Activated CD4-positive, alpha-beta T cell treated with anti-CD3 and anti-CD28 coated beads, Interleukin-2, Interleukin-4, amounts not matched to agents 100 ng/mL and 50 ng/mL, durations not matched to agents 16 hours and 8 hours (primary cell): ENCODE measurements at regions not wholly inside any gene's neighbourhood (a gene's known extent, or its start where the extent isn't known, plus 50 kb on each side); places are given as distances from the start of the nearest gene placed in this dataset.

Experiments
- DNase-seq: peaks from one replicate; pipeline ENCODE4 v3.0.0-alpha.2; 2020; ENCODE audit warnings: low spot score

GRCh38 chr5:167759057-167759821, 532.2 kb upstream of the WWC1 start:
- DNase-seq = no peak

DNA sequence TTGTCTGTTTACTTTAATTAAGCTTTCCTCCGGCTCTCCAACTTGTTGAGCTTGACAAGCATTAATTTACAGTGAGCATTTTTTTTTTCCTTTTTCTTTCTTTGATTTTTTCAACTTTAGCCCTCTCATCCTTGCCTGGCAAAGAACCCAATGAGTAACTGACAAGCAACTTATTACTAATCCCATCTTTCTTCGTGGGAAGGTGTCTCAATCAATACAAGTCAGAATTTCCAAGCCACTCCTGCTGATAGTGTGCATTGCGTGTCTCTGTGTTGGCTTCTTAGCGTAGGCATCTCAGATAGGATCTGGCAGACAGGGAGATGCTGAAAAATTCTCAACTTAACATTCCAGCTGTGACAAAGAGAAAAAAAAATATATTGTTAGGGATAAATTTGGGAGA, 527.7 kb upstream of the WWC1 start:
- DNase-seq = no peak

DNA sequence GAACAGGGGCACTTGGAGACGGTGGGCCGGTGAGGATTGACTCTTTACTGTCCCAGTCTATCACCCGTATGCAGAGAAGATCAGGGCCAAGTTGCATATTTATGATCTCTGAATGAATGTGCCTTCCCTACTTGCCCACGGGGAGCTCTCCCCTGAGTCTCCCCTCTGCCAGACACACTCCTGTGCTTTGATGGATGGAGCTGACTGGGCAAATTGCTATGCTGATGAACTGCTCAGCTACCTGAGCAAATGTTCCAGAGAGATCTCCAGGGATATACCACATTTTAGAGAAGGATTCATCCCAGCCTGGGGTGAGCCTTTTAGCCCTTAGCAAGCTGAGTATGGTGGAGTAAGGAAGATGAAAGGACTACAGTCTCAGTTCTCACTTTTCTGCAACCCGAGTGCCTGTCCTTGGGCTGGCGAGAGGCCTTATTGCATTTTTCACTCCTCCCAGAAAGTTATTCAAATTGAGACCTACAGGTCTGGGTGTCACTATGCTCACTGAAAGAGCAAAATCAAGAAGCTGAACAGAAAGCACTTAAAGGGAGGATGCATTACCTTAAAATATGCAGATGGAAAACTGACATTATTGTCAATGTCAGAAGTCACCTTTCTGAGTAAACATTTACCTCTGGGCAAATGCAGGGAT, 526.7 kb upstream of the WWC1 start:
- DNase-seq = no peak

GRCh38 chr5:167765352-167765751, 526.1 kb upstream of the WWC1 start:
- no peak for DNase-seq

- DNase-seq = no peak
Observed at GRCh38 chr5:167766957-167767356, 524.5 kb upstream of the WWC1 start.

DNA sequence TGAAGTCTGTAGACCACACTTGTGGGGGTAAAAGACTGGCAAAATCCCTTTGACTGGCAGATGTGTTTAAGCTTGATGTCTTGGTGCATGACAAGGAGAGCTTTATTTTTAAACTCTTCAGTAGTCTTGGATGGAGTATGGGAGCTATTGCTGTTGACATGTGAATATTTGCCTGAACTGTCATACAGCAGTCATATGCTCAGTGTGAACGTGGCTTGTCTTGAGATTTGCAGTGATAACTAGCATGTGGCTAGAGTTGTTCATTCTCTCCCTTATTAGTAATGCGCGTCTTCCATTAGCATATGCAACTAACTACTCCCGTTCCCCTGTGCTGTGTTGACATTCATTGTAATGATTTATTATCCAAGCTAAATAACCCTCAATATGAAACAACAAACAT, 523.6 kb upstream of the WWC1 start:
- no peak for DNase-seq

DNA sequence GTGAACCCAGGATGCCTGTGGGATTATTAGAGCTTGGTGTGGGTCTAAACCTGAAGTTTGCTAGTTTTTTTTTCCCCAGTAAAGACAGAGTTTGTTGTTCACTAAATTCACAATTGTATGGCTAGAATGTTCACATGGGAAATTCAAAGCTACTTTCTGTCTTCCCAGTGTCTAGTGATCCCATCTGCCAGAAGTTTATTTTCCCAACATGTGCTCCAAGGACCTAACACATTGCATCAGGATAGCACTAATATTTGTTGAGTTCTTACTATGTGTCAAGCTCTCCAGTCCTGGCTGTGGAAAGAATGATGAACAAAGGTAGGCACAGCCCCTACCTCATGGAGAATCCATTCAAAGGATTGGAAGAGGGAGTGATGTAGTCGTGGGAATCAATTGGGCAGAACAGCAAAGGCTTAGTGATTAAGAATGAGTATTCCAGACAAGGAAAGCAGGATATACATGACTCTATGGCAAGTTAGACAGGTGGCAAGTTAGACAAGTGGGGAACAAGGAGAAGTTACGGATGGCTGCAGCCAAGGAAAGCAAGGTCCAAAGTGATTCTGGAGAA, 521.5 kb upstream of the WWC1 start:
- DNase-seq = no peak

GRCh38 chr5:167770461-167770860, 521.0 kb upstream of the WWC1 start:
- DNase-seq = no peak

- DNase-seq = no peak
Observed at GRCh38 chr5:167771571-167771970, 519.9 kb upstream of the WWC1 start.

DNA sequence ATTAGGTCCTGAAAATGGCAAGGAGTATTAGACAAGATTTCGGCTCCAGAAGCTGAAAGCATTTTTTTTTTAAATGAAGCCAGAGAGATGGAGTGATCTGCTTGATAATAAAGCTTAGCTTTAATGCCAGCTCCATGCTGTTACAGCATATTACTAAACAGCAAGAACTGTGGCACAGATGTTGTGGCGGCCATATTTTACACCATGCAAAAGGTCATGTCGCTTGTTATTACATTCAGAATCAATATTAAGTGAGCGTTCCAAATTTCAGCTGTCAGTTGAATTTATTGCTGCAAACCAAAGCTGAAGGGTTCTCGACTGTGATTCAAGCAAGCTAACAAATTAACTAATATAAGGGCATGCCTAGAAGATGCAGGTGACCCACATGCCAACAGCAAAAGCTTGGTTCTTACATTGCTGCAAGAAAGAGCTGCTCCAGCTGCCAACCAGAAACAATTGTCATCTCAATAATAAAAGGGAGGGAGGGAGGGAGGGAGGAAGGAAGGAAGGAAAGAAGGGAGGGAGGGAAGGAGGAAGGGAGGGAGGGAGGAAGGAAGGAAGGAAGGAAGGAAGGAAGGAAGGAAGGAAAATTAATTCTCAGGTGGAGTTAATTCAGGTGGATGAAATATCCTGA, 517.7 kb upstream of the WWC1 start:
- DNase-seq = no peak

GRCh38 chr5:167777746-167778145, 513.7 kb upstream of the WWC1 start:
- no peak for DNase-seq

DNA sequence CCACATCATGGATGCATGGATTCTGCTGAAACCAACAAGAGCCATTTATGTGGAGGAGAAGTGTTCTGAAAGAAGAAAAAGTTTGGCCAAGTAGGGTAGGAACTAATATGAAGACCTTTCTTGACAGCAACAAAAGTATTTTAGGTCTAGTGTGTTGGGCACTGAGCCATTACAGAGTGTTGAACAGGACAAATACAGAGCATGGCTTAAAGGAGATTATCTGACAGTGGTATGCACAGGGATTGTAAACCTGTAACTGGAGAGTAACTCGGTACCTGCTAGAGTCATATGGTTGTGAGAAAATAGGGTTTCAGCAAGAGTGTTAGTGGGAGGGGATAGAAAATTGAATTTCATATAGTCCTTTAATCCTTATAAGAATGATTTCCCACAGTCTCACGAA, 513.2 kb upstream of the WWC1 start:
- no peak for DNase-seq

DNA sequence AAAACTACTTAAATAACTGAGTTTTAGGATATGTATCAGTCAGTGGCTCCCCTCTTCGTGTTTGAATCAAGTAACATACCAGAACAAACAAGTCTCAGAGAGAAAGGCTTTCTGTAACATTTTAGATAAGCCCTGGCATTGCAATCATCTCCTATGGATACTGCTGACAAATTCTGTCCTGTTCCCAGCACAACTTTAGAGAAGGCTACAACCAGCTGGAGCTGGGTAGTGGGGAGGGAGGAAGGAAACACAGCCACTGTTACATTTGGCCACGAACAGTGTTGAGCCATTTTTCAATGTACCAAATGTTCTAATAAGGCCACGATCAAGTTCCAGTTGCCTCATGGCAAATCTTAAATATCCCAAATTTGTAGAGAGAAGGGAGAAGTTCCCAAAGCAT, 511.8 kb upstream of the WWC1 start:
- DNase-seq = no peak

- DNase-seq = no peak
Observed at GRCh38 chr5:167780177-167780576, 511.3 kb upstream of the WWC1 start.

GRCh38 chr5:167783145-167783817, 508.2 kb upstream of the WWC1 start:
- no peak for DNase-seq

GRCh38 chr5:167785106-167785505, 506.3 kb upstream of the WWC1 start:
- DNase-seq = no peak

- no peak for DNase-seq
Observed at GRCh38 chr5:167785901-167786300, 505.5 kb upstream of the WWC1 start.

- DNase-seq = no peak
Observed at GRCh38 chr5:167786871-167787578, 504.4 kb upstream of the WWC1 start.

- DNase-seq = no peak
Observed at GRCh38 chr5:167790045-167790444, 501.4 kb upstream of the WWC1 start.

DNA sequence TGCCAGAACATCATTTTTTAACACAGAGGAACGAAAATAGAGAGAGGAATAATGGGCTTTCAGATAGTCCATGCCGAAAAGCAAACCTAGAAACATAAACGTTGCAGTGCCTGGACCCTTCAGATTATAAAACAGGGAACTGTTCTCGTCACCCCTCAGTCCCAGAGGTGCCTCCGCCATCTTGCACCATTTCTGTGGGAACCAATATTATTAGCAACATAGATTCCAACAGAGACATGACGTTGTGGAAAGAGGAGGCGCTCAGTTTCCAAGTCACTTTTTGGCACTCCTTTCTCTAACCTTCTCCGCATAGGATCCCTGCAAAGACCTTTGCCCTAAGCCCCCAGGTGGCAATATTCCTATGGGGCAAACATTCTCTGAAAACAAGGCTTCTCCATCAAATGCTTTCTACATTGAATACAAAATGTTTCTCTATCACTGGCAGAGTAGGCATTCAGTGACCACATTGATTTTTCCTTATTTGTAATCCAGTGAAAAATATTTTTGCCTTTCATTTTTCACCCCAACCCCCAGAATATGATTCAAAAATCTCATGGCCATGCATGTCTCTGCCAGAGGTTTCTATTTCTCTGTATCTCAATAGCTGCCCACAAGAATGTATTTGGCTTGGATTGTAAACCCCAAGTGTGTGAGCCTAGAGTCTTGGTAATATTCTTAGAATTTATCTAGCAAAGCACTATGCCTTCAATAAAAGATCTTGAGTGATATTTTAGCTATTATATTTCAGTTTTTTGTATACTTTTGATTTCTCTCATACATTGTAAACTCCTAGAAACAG, 500.8 kb upstream of the WWC1 start:
- no peak for DNase-seq

DNA sequence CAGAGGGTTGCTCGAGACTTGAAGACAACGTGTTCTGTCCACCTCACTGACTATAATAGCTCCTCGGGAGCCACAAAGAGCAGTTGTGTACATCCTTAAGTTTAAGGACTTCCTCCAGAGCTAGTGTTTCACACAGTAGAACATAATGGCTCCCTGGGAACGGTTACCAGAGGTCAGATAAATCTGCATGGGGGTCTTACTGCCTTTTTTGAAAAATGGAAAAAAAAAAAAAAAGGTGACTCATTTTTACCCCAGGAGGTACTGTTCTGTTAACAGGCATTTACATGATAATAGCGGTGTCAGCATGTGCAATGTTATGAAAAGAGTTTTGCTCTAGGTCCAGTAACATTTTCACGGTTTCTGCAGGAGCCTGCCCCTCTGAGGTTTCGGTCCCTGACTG, 498.9 kb upstream of the WWC1 start:
- no peak for DNase-seq
